ENCODE measurements at regions not wholly inside any gene's neighbourhood (a gene's known extent, or its start where the extent isn't known, plus 50 kb on each side); places are given as distances from the start of the nearest gene placed in this dataset.

- Mint-ChIP-seq H3K4me3 (no peak overlapping the region), H3K27me3 (ENCODE audit: low read depth) (no peaks in the 10 kb centered on the region), H3K4me1 (ENCODE audit: low read depth) (no peaks in the 10 kb centered on the region), H3K9me3 (peaks cover 10% of the 10 kb centered on the region), H3K36me3 (ENCODE audit: insufficient read depth) (no peaks in the 10 kb centered on the region)
- ATAC-seq = no peak
- DNase-seq = no peak
Observed at GRCh38 chr18:22013993-22014392, 155.4 kb upstream of the GATA6 start.

- no peak for DNase-seq
- ATAC-seq = no peak
- Mint-ChIP-seq H3K27me3 (ENCODE audit: low read depth) (no peaks in the 10 kb centered on the region), H3K4me3 (no peak overlapping the region), H3K9me3 (peaks cover 8% of the 10 kb centered on the region), H3K36me3 (ENCODE audit: insufficient read depth) (no peaks in the 10 kb centered on the region), H3K4me1 (ENCODE audit: low read depth) (no peaks in the 10 kb centered on the region)
Observed at GRCh38 chr18:22015156-22015555, 154.2 kb upstream of the GATA6 start.

GRCh38 chr18:22018366-22018765, 151.0 kb upstream of the GATA6 start:
- no peaks in the 10 kb centered on the region for H3K36me3 Mint-ChIP-seq (ENCODE audit: insufficient read depth)
- H3K27me3 Mint-ChIP-seq (ENCODE audit: low read depth) = no peaks in the 10 kb centered on the region
- ATAC-seq (no peak), DNase-seq (no peak)
- peaks cover 4% of the 10 kb centered on the region for H3K9me3 Mint-ChIP-seq
- no peak overlapping the region for H3K4me3 Mint-ChIP-seq
- no peaks in the 10 kb centered on the region for H3K4me1 Mint-ChIP-seq (ENCODE audit: low read depth)

GRCh38 chr18:22019193-22019592, 150.2 kb upstream of the GATA6 start:
- Mint-ChIP-seq H3K36me3 (ENCODE audit: insufficient read depth) (no peaks in the 10 kb centered on the region), H3K4me3 (no peak overlapping the region), H3K27me3 (ENCODE audit: low read depth) (no peaks in the 10 kb centered on the region), H3K9me3 (peaks cover under 1% of the 10 kb centered on the region), H3K4me1 (ENCODE audit: low read depth) (no peaks in the 10 kb centered on the region)
- no peak for DNase-seq
- no peak for ATAC-seq

GRCh38 chr18:22020127-22020866, 149.1 kb upstream of the GATA6 start:
- DNase-seq (no peak), ATAC-seq (no peak)
- Mint-ChIP-seq H3K36me3 (ENCODE audit: insufficient read depth) (no peaks in the 10 kb centered on the region), H3K9me3 (no peaks in the 10 kb centered on the region), H3K4me3 (no peak overlapping the region), H3K4me1 (ENCODE audit: low read depth) (no peaks in the 10 kb centered on the region), H3K27me3 (ENCODE audit: low read depth) (no peaks in the 10 kb centered on the region)

DNA sequence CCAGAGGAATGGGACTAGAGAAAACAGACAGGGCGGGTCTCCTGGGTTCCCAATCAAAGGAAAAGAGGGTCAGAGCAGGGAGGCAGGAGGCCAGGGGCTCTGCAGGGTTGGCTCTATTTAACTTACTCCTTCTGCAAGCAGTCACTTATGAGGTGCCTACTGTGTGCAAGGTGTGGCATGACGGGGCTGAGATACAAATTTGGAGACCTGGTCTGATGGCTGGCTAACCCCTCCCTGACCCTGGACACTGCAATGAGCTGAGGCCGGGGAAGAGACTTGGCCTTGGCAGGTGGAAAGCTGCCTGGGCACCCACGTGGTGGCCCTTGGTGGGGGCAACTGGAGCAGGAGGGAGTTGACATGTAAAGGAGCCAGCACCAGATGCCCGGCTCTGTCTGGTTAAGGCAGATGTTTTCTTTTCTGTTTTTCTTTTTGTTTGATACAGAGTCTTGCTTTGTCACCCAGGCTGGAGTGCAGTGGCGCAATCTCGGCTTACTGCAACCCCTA, 148.5 kb upstream of the GATA6 start:
- no peaks in the 10 kb centered on the region for H3K4me1 Mint-ChIP-seq (ENCODE audit: low read depth)
- no peak overlapping the region for H3K4me3 Mint-ChIP-seq
- no peak for DNase-seq
- ATAC-seq = no peak
- H3K27me3 Mint-ChIP-seq (ENCODE audit: low read depth) = no peaks in the 10 kb centered on the region
- H3K36me3 Mint-ChIP-seq (ENCODE audit: insufficient read depth) = no peaks in the 10 kb centered on the region
- H3K9me3 Mint-ChIP-seq = no peaks in the 10 kb centered on the region

GRCh38 chr18:22021701-22022100, 147.7 kb upstream of the GATA6 start:
- Mint-ChIP-seq H3K4me3 (no peak overlapping the region), H3K9me3 (no peaks in the 10 kb centered on the region), H3K4me1 (ENCODE audit: low read depth) (no peaks in the 10 kb centered on the region), H3K27me3 (ENCODE audit: low read depth) (no peaks in the 10 kb centered on the region), H3K36me3 (ENCODE audit: insufficient read depth) (no peaks in the 10 kb centered on the region)
- DNase-seq (no peak), ATAC-seq (no peak)

GRCh38 chr18:22024924-22025323, 144.5 kb upstream of the GATA6 start:
- Mint-ChIP-seq H3K4me3 (no peak overlapping the region), H3K27me3 (ENCODE audit: low read depth) (no peaks in the 10 kb centered on the region), H3K4me1 (ENCODE audit: low read depth) (no peaks in the 10 kb centered on the region), H3K9me3 (no peaks in the 10 kb centered on the region), H3K36me3 (ENCODE audit: insufficient read depth) (no peaks in the 10 kb centered on the region)
- no peak for ATAC-seq
- no peak for DNase-seq

DNA sequence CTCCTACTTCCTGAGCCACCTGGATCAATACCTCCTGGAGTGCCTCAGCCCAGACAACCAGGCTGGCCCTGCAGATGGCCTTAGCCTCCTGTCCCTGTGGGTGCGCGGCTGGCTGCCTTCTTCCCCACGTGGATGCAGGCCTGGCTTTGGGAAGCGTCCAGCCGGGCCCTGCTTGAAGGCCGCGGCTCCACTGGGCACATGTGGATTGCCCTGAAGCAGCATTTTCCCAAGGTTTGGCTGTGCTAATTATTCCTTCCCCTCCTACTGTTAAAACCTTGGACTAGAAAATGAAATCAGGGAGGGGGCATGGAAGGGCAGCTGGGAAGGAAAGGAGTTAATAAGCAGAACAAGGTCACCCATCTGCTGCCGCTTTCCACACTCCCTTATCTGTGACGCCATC, 143.0 kb upstream of the GATA6 start:
- H3K4me1 Mint-ChIP-seq (ENCODE audit: low read depth) = no peaks in the 10 kb centered on the region
- no peaks in the 10 kb centered on the region for H3K9me3 Mint-ChIP-seq
- no peaks in the 10 kb centered on the region for H3K27me3 Mint-ChIP-seq (ENCODE audit: low read depth)
- ATAC-seq = no peak
- no peak overlapping the region for H3K4me3 Mint-ChIP-seq
- no peak for DNase-seq
- H3K36me3 Mint-ChIP-seq (ENCODE audit: insufficient read depth) = no peaks in the 10 kb centered on the region

DNA sequence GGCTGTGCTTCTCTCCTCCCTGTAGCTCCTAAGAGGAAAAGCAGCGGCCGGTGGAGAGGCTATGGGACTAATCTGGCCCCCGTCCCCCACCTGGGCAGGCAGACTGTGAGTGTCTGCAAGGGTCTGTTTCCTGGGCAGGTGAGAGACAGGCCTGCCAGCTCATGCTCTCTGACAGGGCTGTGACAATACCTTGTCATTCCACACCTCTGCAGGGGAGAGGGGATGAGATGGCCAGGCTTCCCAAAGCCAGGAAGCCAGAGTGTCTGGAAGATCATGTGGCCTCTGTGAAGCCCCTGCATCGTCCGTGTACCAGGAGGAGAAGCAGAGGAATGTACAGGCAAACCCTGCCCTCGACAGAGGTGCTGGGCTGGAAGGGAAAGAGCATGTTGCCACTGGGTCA, 142.5 kb upstream of the GATA6 start:
- Mint-ChIP-seq H3K4me1 (ENCODE audit: low read depth) (no peaks in the 10 kb centered on the region), H3K27me3 (ENCODE audit: low read depth) (no peaks in the 10 kb centered on the region), H3K36me3 (ENCODE audit: insufficient read depth) (no peaks in the 10 kb centered on the region), H3K4me3 (no peak overlapping the region), H3K9me3 (no peaks in the 10 kb centered on the region)
- DNase-seq = no peak
- ATAC-seq = no peak

- Mint-ChIP-seq H3K36me3 (ENCODE audit: insufficient read depth) (no peaks in the 10 kb centered on the region), H3K4me3 (no peak overlapping the region), H3K9me3 (no peaks in the 10 kb centered on the region), H3K4me1 (ENCODE audit: low read depth) (no peaks in the 10 kb centered on the region), H3K27me3 (ENCODE audit: low read depth) (peaks cover 5% of the 10 kb centered on the region)
- no peak for ATAC-seq
- DNase-seq = no peak
Observed at GRCh38 chr18:22031611-22032010, 137.8 kb upstream of the GATA6 start.

- ATAC-seq = no peak
- DNase-seq = no peak
- Mint-ChIP-seq H3K27me3 (ENCODE audit: low read depth) (peaks cover 5% of the 10 kb centered on the region), H3K36me3 (ENCODE audit: insufficient read depth) (no peaks in the 10 kb centered on the region), H3K4me1 (ENCODE audit: low read depth) (no peaks in the 10 kb centered on the region), H3K9me3 (no peaks in the 10 kb centered on the region), H3K4me3 (no peak overlapping the region)
Observed at GRCh38 chr18:22032392-22032961, 136.9 kb upstream of the GATA6 start.

- DNase-seq (no peak), ATAC-seq (no peak)
- no peak overlapping the region for H3K4me3 Mint-ChIP-seq
- H3K36me3 Mint-ChIP-seq (ENCODE audit: insufficient read depth) = no peaks in the 10 kb centered on the region
- no peaks in the 10 kb centered on the region for H3K9me3 Mint-ChIP-seq
- H3K27me3 Mint-ChIP-seq (ENCODE audit: low read depth) = peaks cover 5% of the 10 kb centered on the region
- no peaks in the 10 kb centered on the region for H3K4me1 Mint-ChIP-seq (ENCODE audit: low read depth)
Observed at GRCh38 chr18:22033085-22033484, 136.3 kb upstream of the GATA6 start.

- H3K4me1 Mint-ChIP-seq (ENCODE audit: low read depth) = no peaks in the 10 kb centered on the region
- H3K9me3 Mint-ChIP-seq = no peaks in the 10 kb centered on the region
- H3K27me3 Mint-ChIP-seq (ENCODE audit: low read depth) = peaks cover 5% of the 10 kb centered on the region
- no peak overlapping the region for H3K4me3 Mint-ChIP-seq
- DNase-seq = no peak
- ATAC-seq = no peak
- no peaks in the 10 kb centered on the region for H3K36me3 Mint-ChIP-seq (ENCODE audit: insufficient read depth)
Observed at GRCh38 chr18:22034276-22034675, 135.1 kb upstream of the GATA6 start.

DNA sequence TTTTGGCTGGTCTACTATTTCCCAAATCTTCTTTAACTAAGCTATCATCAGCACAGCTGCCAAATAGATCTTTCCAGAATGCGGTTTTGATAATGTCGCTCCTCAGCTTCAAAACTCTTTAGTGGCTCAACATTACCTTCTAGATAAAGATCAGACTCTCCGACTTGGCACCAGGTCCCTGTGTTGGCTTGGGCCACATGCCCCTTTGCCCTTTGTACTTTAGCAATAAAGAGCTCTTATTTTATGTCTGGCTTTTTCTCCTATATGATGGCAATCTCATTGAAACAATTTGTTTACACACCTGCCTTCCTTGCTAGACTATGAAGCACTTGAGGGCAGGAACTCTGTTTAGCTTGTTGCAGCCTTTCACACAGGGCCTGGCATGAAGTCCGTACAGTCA, 128.9 kb upstream of the GATA6 start:
- no peak for ATAC-seq
- peaks cover under 1% of the 10 kb centered on the region for H3K27me3 Mint-ChIP-seq (ENCODE audit: low read depth)

More for the DNA sequence above, 128.9 kb upstream of the GATA6 start:
- no peak for DNase-seq
- Mint-ChIP-seq H3K4me3 (no peak overlapping the region), H3K9me3 (no peaks in the 10 kb centered on the region), H3K36me3 (ENCODE audit: insufficient read depth) (no peaks in the 10 kb centered on the region), H3K4me1 (ENCODE audit: low read depth) (no peaks in the 10 kb centered on the region)

Measured in activated T-cell treated with anti-CD3 and anti-CD28 coated beads, Interleukin-2, amount 50 U/mL, for 4 hours (primary cell).